Bronchial epithelial cell (primary cell): ENCODE measurements at regions not wholly inside any gene's neighbourhood (a gene's known extent, or its start where the extent isn't known, plus 50 kb on each side); places are given as distances from the start of the nearest gene placed in this dataset.
"Not testable (repeated sequence)": the region's sequence is repeated elsewhere in the genome, so short reads cannot be mapped to it uniquely, and the experiment has no call there.

ENCODE experiments used
- DNase-seq: peaks from one replicate; pipeline ENCODE4 v3.0.0-alpha.2; 2010; ENCODE audit warnings: low read depth
- FAIRE-seq: peaks from 2 replicates; lab custom pipeline; 2011; peaks lifted over from hg19 to GRCh38; lab: Jason Lieb, UNC
- H3K27me3 ChIP-seq: 2 replicates; pipeline ENCODE4 v1.5.1; 2011; ENCODE audit warnings: low read length; ENCODE audit not compliant: control insufficient read depth, insufficient read depth
- H3K36me3 ChIP-seq: 2 replicates; pipeline ENCODE4 v1.5.1; 2011; ENCODE audit warnings: low read length; ENCODE audit not compliant: control insufficient read depth, insufficient read depth
- H3K4me3 ChIP-seq: 2 replicates; pipeline ENCODE4 v1.5.1; 2011; ENCODE audit warnings: mild to moderate bottlenecking, low read depth, low read length, control low read depth
- CTCF ChIP-seq: IDR thresholded peaks from 2 replicates; pipeline ENCODE4 v1.5.1; 2011; ENCODE audit warnings: mild to moderate bottlenecking, moderate library complexity, low read length, control low read depth, inconsistent platforms; ENCODE audit not compliant: insufficient read depth, severe bottlenecking

- TF ChIP-seq CTCF = no peak
- FAIRE-seq (peak; percentile 77), DNase-seq (peak; percentile 41)
- Histone ChIP-seq H3K36me3 (no peaks in the 10 kb centered on the region), H3K4me3 (no peak overlapping the region), H3K27me3 (peaks cover 2% of the 10 kb centered on the region)
Observed at GRCh38 chr5:68114378-68115040, 101.0 kb upstream of the PIK3R1 start.

- no peak for TF ChIP-seq CTCF
- H3K27me3 ChIP-seq = peaks cover 2% of the 10 kb centered on the region
- FAIRE-seq (no peak), DNase-seq (no peak)
- H3K4me3 ChIP-seq = no peak overlapping the region
- no peaks in the 10 kb centered on the region for H3K36me3 ChIP-seq
Observed at GRCh38 chr5:68112658-68113057, 102.9 kb upstream of the PIK3R1 start.

- no peaks in the 10 kb centered on the region for H3K36me3 ChIP-seq
- H3K27me3 ChIP-seq = peaks cover 2% of the 10 kb centered on the region
- H3K4me3 ChIP-seq = no peak overlapping the region
- no peak for FAIRE-seq
- DNase-seq = no peak
- TF ChIP-seq CTCF = no peak
Observed at GRCh38 chr5:68110894-68111293, 104.7 kb upstream of the PIK3R1 start.

GRCh38 chr5:68110264-68110663 lies 105.3 kb upstream of the PIK3R1 start:
- H3K4me3 ChIP-seq = no peak overlapping the region
- FAIRE-seq (no peak), DNase-seq (no peak)
- H3K27me3 ChIP-seq = no peaks in the 10 kb centered on the region
- no peaks in the 10 kb centered on the region for H3K36me3 ChIP-seq
- no peak for TF ChIP-seq CTCF

GRCh38 chr5:68104217-68104616 lies 111.3 kb upstream of the PIK3R1 start:
- not testable (repeated sequence) for FAIRE-seq, DNase-seq, H3K36me3 ChIP-seq, H3K27me3 ChIP-seq, H3K4me3 ChIP-seq

GRCh38 chr5:68103297-68103696 lies 112.3 kb upstream of the PIK3R1 start:
- not testable (repeated sequence) for DNase-seq, H3K27me3 ChIP-seq, H3K36me3 ChIP-seq, H3K4me3 ChIP-seq, FAIRE-seq

- Histone ChIP-seq H3K4me3 (no peak overlapping the region), H3K27me3 (no peaks in the 10 kb centered on the region), H3K36me3 (no peaks in the 10 kb centered on the region)
- DNase-seq (no peak), FAIRE-seq (no peak)
- no peak for TF ChIP-seq CTCF
Observed at GRCh38 chr5:68099327-68099726, 116.2 kb upstream of the PIK3R1 start.
